ENCODE measurements at regions not wholly inside any gene's neighbourhood (a gene's known extent, or its start where the extent isn't known, plus 50 kb on each side); places are given as distances from the start of the nearest gene placed in this dataset.

GRCh38 chr2:168346725-168347477 is 99.5 kb upstream of the STK39 start:
- no peaks in the 10 kb centered on the region for H3K4me1 ChIP-seq (ENCODE audit: control insufficient read depth in 1 of 2, insufficient read depth in 2 of 2, low read length in 2 of 2)
- peak overlapping the region; percentile 42 to 90 for H3K4me3 ChIP-seq (ENCODE audit: low read length in 2 of 2)
- H3K36me3 ChIP-seq (ENCODE audit: control insufficient read depth in 1 of 2, insufficient read depth in 2 of 2, low read length in 1 of 2): no peaks in the 10 kb centered on the region
- H3K27ac ChIP-seq (ENCODE audit: low read depth in 1 of 2, low read length in 2 of 2): no peak overlapping the region
- no peaks in the 10 kb centered on the region for H3K27me3 ChIP-seq (ENCODE audit: control insufficient read depth in 1 of 2, insufficient read depth in 2 of 2, low read length in 1 of 2)
- intact Hi-C loops (cut with DNase I): loop anchor here (5.0 to 10.0 kb wide), 4 partner anchors 340 to 578 kb away; no protein-coding TSS in a partner anchor
- 9% methylated on average over 13 of the region's 13 CpGs for WGBS, 2 donors
- DNase-seq (peak in 1 of 2 donors; percentile 63), ATAC-seq (ENCODE audit: low FRiP score) (peak; percentile 89)
- H3K9me3 ChIP-seq (ENCODE audit: control insufficient read depth, low read length): no peaks in the 10 kb centered on the region

GRCh38 chr2:168348076-168348475 is 100.7 kb upstream of the STK39 start:
- no peaks in the 10 kb centered on the region for H3K27me3 ChIP-seq (ENCODE audit: control insufficient read depth in 1 of 2, insufficient read depth in 2 of 2, low read length in 1 of 2)
- WGBS, 2 donors: 65 to 70% methylated on average over 2 of the region's 2 CpGs
- no peaks in the 10 kb centered on the region for H3K4me1 ChIP-seq (ENCODE audit: control insufficient read depth in 1 of 2, insufficient read depth in 2 of 2, low read length in 2 of 2)
- no peak overlapping the region for H3K27ac ChIP-seq (ENCODE audit: low read depth in 1 of 2, low read length in 2 of 2)
- intact Hi-C loops (cut with DNase I): loop anchor here (5.0 to 10.0 kb wide), 4 partner anchors 339 to 577 kb away; no protein-coding TSS in a partner anchor
- no peak overlapping the region for H3K4me3 ChIP-seq (ENCODE audit: low read length in 2 of 2)
- ATAC-seq (ENCODE audit: low FRiP score) (no peak), DNase-seq (no peak)
- H3K36me3 ChIP-seq (ENCODE audit: control insufficient read depth in 1 of 2, insufficient read depth in 2 of 2, low read length in 1 of 2): no peaks in the 10 kb centered on the region
- no peaks in the 10 kb centered on the region for H3K9me3 ChIP-seq (ENCODE audit: control insufficient read depth, low read length)

- intact Hi-C loops (cut with DNase I): loop anchor here in 1 of 2 donors (10.0 kb wide), 1 partner anchor 564 kb away; no protein-coding TSS in a partner anchor
- Histone ChIP-seq H3K9me3 (ENCODE audit: control insufficient read depth, low read length) (no peaks in the 10 kb centered on the region), H3K27ac (ENCODE audit: low read depth in 1 of 2, low read length in 2 of 2) (no peak overlapping the region), H3K36me3 (ENCODE audit: control insufficient read depth in 1 of 2, insufficient read depth in 2 of 2, low read length in 1 of 2) (no peaks in the 10 kb centered on the region), H3K27me3 (ENCODE audit: control insufficient read depth in 1 of 2, insufficient read depth in 2 of 2, low read length in 1 of 2) (no peaks in the 10 kb centered on the region), H3K4me1 (ENCODE audit: control insufficient read depth in 1 of 2, insufficient read depth in 2 of 2, low read length in 2 of 2) (no peaks in the 10 kb centered on the region), H3K4me3 (ENCODE audit: low read length in 2 of 2) (no peak overlapping the region)
- ATAC-seq (ENCODE audit: low FRiP score) (no peak), DNase-seq (no peak)
- 66 to 75% methylated on average over 2 of the region's 2 CpGs for whole genome bisulfite sequencing, 2 donors
Observed at GRCh38 chr2:168350380-168350779, 103.0 kb upstream of the STK39 start.

- intact Hi-C loops (cut with DNase I): loop anchor here in 1 of 2 donors (10.0 kb wide), 1 partner anchor 562 kb away; no protein-coding TSS in a partner anchor
- H3K27ac ChIP-seq (ENCODE audit: low read depth in 1 of 2, low read length in 2 of 2): no peak overlapping the region
- H3K36me3 ChIP-seq (ENCODE audit: control insufficient read depth in 1 of 2, insufficient read depth in 2 of 2, low read length in 1 of 2): no peaks in the 10 kb centered on the region
- no peaks in the 10 kb centered on the region for H3K4me1 ChIP-seq (ENCODE audit: control insufficient read depth in 1 of 2, insufficient read depth in 2 of 2, low read length in 2 of 2)
- DNase-seq (no peak), ATAC-seq (ENCODE audit: low FRiP score) (no peak)
- H3K4me3 ChIP-seq (ENCODE audit: low read length in 2 of 2): no peak overlapping the region
- no peaks in the 10 kb centered on the region for H3K27me3 ChIP-seq (ENCODE audit: control insufficient read depth in 1 of 2, insufficient read depth in 2 of 2, low read length in 1 of 2)
- 72 to 77% methylated on average over 2 of the region's 2 CpGs for WGBS, 2 donors
- H3K9me3 ChIP-seq (ENCODE audit: control insufficient read depth, low read length): no peaks in the 10 kb centered on the region
Observed at GRCh38 chr2:168353251-168353650, 102.8 kb upstream of the CERS6 start.

- no peak overlapping the region for H3K4me3 ChIP-seq (ENCODE audit: low read length in 2 of 2)
- 93 to 96% methylated on average over 1 of the region's 1 CpG for WGBS, 2 donors
- DNase-seq: no peak
- no peaks in the 10 kb centered on the region for H3K36me3 ChIP-seq (ENCODE audit: control insufficient read depth in 1 of 2, insufficient read depth in 2 of 2, low read length in 1 of 2)
- H3K27ac ChIP-seq (ENCODE audit: low read depth in 1 of 2, low read length in 2 of 2): no peak overlapping the region
- intact Hi-C loops (cut with DNase I): loop anchor here in 1 of 2 donors (10.0 kb wide), 1 partner anchor 560 kb away; no protein-coding TSS in a partner anchor
- H3K9me3 ChIP-seq (ENCODE audit: control insufficient read depth, low read length): no peaks in the 10 kb centered on the region
- no peaks in the 10 kb centered on the region for H3K27me3 ChIP-seq (ENCODE audit: control insufficient read depth in 1 of 2, insufficient read depth in 2 of 2, low read length in 1 of 2)
- H3K4me1 ChIP-seq (ENCODE audit: control insufficient read depth in 1 of 2, insufficient read depth in 2 of 2, low read length in 2 of 2): no peaks in the 10 kb centered on the region
- ATAC-seq (ENCODE audit: low FRiP score): no peak
Observed at GRCh38 chr2:168354499-168354898, 101.6 kb upstream of the CERS6 start.

GRCh38 chr2:168355121-168355520 is 101.0 kb upstream of the CERS6 start:
- Histone ChIP-seq H3K27ac (ENCODE audit: low read depth in 1 of 2, low read length in 2 of 2) (no peak overlapping the region), H3K4me3 (ENCODE audit: low read length in 2 of 2) (no peak overlapping the region), H3K27me3 (ENCODE audit: control insufficient read depth in 1 of 2, insufficient read depth in 2 of 2, low read length in 1 of 2) (no peaks in the 10 kb centered on the region), H3K36me3 (ENCODE audit: control insufficient read depth in 1 of 2, insufficient read depth in 2 of 2, low read length in 1 of 2) (no peaks in the 10 kb centered on the region), H3K9me3 (ENCODE audit: control insufficient read depth, low read length) (no peaks in the 10 kb centered on the region), H3K4me1 (ENCODE audit: control insufficient read depth in 1 of 2, insufficient read depth in 2 of 2, low read length in 2 of 2) (no peaks in the 10 kb centered on the region)
- 60 to 68% methylated on average over 2 of the region's 2 CpGs for WGBS, 2 donors
- intact Hi-C loops (cut with DNase I): loop anchor here in 1 of 2 donors (10.0 kb wide), 1 partner anchor 560 kb away; no protein-coding TSS in a partner anchor
- ATAC-seq (ENCODE audit: low FRiP score) (no peak), DNase-seq (no peak)

GRCh38 chr2:168355779-168356476 is 100.1 kb upstream of the CERS6 start:
- intact Hi-C loops (cut with DNase I): loop anchor here in 1 of 2 donors (10.0 kb wide), 1 partner anchor 559 kb away; no protein-coding TSS in a partner anchor
- no peaks in the 10 kb centered on the region for H3K9me3 ChIP-seq (ENCODE audit: control insufficient read depth, low read length)
- no peak for DNase-seq
- H3K4me1 ChIP-seq (ENCODE audit: control insufficient read depth in 1 of 2, insufficient read depth in 2 of 2, low read length in 2 of 2): no peaks in the 10 kb centered on the region
- no peak overlapping the region for H3K4me3 ChIP-seq (ENCODE audit: low read length in 2 of 2)
- no peaks in the 10 kb centered on the region for H3K27me3 ChIP-seq (ENCODE audit: control insufficient read depth in 1 of 2, insufficient read depth in 2 of 2, low read length in 1 of 2)
- no peaks in the 10 kb centered on the region for H3K36me3 ChIP-seq (ENCODE audit: control insufficient read depth in 1 of 2, insufficient read depth in 2 of 2, low read length in 1 of 2)
- ATAC-seq (ENCODE audit: low FRiP score): no peak
- 78 to 83% methylated on average over 5 of the region's 5 CpGs for WGBS, 2 donors
- H3K27ac ChIP-seq (ENCODE audit: low read depth in 1 of 2, low read length in 2 of 2): no peak overlapping the region

GRCh38 chr2:168356477-168356835 is 99.6 kb upstream of the CERS6 start:
- ATAC-seq (ENCODE audit: low FRiP score): no peak
- Histone ChIP-seq H3K4me1 (ENCODE audit: control insufficient read depth in 1 of 2, insufficient read depth in 2 of 2, low read length in 2 of 2) (no peaks in the 10 kb centered on the region), H3K4me3 (ENCODE audit: low read length in 2 of 2) (no peak overlapping the region), H3K27ac (ENCODE audit: low read depth in 1 of 2, low read length in 2 of 2) (no peak overlapping the region), H3K27me3 (ENCODE audit: control insufficient read depth in 1 of 2, insufficient read depth in 2 of 2, low read length in 1 of 2) (no peaks in the 10 kb centered on the region), H3K9me3 (ENCODE audit: control insufficient read depth, low read length) (no peaks in the 10 kb centered on the region), H3K36me3 (ENCODE audit: control insufficient read depth in 1 of 2, insufficient read depth in 2 of 2, low read length in 1 of 2) (no peaks in the 10 kb centered on the region)
- 97 to 100% methylated on average over 2 of the region's 2 CpGs for WGBS, 2 donors
- DNase-seq: no peak
- intact Hi-C loops (cut with DNase I): loop anchor here in 1 of 2 donors (10.0 kb wide), 1 partner anchor 558 kb away; no protein-coding TSS in a partner anchor
